ELF-1 (cell line): ENCODE measurements at regions not wholly inside any gene's neighbourhood (a gene's known extent, or its start where the extent isn't known, plus 50 kb on each side); places are given as distances from the start of the nearest gene placed in this dataset.

Experiments used
- DNase-seq: peaks from one replicate; pipeline ENCODE4 v3.0.0-alpha.2; 2016; ENCODE audit warnings: low read depth, low spot score

- peak; percentile 42 for DNase-seq
Observed at GRCh38 chr20:12276011-12276673, 358.4 kb downstream of the BTBD3 start.

GRCh38 chr20:12287575-12287974, 369.9 kb downstream of the BTBD3 start:
- peak; percentile 85 for DNase-seq

- DNase-seq = no peak
Observed at GRCh38 chr20:12289465-12289864, 371.8 kb downstream of the BTBD3 start.

- DNase-seq = no peak
Observed at GRCh38 chr20:12291386-12291785, 373.7 kb downstream of the BTBD3 start.

GRCh38 chr20:12293900-12294299, 376.2 kb downstream of the BTBD3 start:
- no peak for DNase-seq

- no peak for DNase-seq
Observed at GRCh38 chr20:12294678-12295077, 377.0 kb downstream of the BTBD3 start.

- DNase-seq = no peak
Observed at GRCh38 chr20:12305188-12305950, 387.7 kb downstream of the BTBD3 start.

GRCh38 chr20:12306107-12306506, 388.4 kb downstream of the BTBD3 start:
- no peak for DNase-seq

- DNase-seq = no peak
Observed at GRCh38 chr20:12311094-12311865, 393.6 kb downstream of the BTBD3 start.

- no peak for DNase-seq
Observed at GRCh38 chr20:12315652-12316051, 398.0 kb downstream of the BTBD3 start.

- DNase-seq = no peak
Observed at GRCh38 chr20:12316794-12317193, 399.1 kb downstream of the BTBD3 start.

GRCh38 chr20:12317433-12317832, 399.7 kb downstream of the BTBD3 start:
- no peak for DNase-seq

- DNase-seq = no peak
Observed at GRCh38 chr20:12318043-12318442, 400.4 kb downstream of the BTBD3 start.

GRCh38 chr20:12321736-12322135, 404.0 kb downstream of the BTBD3 start:
- DNase-seq = no peak

- DNase-seq = no peak
Observed at GRCh38 chr20:12327205-12327604, 409.5 kb downstream of the BTBD3 start.

- no peak for DNase-seq
Observed at GRCh38 chr20:12331236-12331635, 413.5 kb downstream of the BTBD3 start.

GRCh38 chr20:12337601-12338000, 419.9 kb downstream of the BTBD3 start:
- no peak for DNase-seq

- DNase-seq = no peak
Observed at GRCh38 chr20:12345978-12346377, 428.3 kb downstream of the BTBD3 start.

GRCh38 chr20:12353842-12354241, 436.1 kb downstream of the BTBD3 start:
- DNase-seq = no peak

GRCh38 chr20:12354725-12355124, 437.0 kb downstream of the BTBD3 start:
- no peak for DNase-seq

GRCh38 chr20:12355185-12355584, 437.5 kb downstream of the BTBD3 start:
- DNase-seq = no peak

- DNase-seq = peak; percentile 56
Observed at GRCh38 chr20:12358006-12358654, 440.4 kb downstream of the BTBD3 start.
